Progenitor cell of endocrine pancreas (in vitro differentiated cells): ENCODE measurements at regions not wholly inside any gene's neighbourhood (a gene's known extent, or its start where the extent isn't known, plus 50 kb on each side); places are given as distances from the start of the nearest gene placed in this dataset.

ENCODE experiments used
- DNase-seq: peaks from one replicate; pipeline ENCODE4 v3.0.0; 2021; ENCODE audit warnings: low spot score; ENCODE audit not compliant: unreplicated experiment
- H3K27ac Mint-ChIP-seq: 2 replicates; pipeline ENCODE4 v1.8.0; 2021; ENCODE audit warnings: mild to moderate bottlenecking, moderate library complexity, mixed read lengths
- H3K27me3 Mint-ChIP-seq: 2 replicates; pipeline ENCODE4 v1.8.0; 2021; ENCODE audit warnings: mixed read lengths
- H3K36me3 Mint-ChIP-seq: 2 replicates; pipeline ENCODE4 v1.8.0; 2022; ENCODE audit warnings: mixed read lengths; ENCODE audit not compliant: insufficient read depth
- H3K4me1 Mint-ChIP-seq: 2 replicates; pipeline ENCODE4 v1.8.0; 2021; ENCODE audit warnings: low read depth, mixed read lengths
- H3K4me3 Mint-ChIP-seq: 2 replicates; pipeline ENCODE4 v1.8.0; 2021; ENCODE audit warnings: low read depth, mild to moderate bottlenecking, moderate library complexity, mixed read lengths
- H3K9me3 Mint-ChIP-seq: 2 replicates; pipeline ENCODE4 v1.8.0; 2021; ENCODE audit warnings: low read depth, mixed read lengths
- TF ChIP-seq, protein P1 (sequence below): fragments of 200-600 bp; sonication (generic); IDR thresholded peaks from one replicate; pipeline ENCODE4 v1.5.0; 2021; ENCODE audit warnings: antibody characterized with exemption, mild to moderate bottlenecking; ENCODE audit not compliant: unreplicated experiment

DNA sequence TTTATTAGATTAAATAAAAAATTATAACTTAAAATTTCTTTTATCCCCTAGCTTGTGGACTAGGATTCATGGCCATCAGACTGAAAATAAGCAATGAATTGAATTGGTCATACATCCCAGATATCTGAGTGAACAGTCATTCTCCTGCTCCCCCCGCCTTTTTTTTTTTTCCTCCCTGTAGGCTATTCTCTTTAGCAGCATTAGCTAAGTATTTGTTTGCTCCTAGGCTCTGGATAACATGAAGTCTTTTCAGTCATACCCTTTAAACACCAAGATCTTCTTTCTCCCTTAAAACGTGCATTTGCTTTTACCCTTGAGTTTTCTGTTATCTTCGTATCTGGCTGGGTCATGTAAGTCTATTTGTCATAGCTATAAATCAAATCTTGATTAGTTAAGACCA is 866.7 kb upstream of the SPRY2 start:
- H3K36me3 Mint-ChIP-seq: no peaks in the 10 kb centered on the region
- TF ChIP-seq, protein P1, sequence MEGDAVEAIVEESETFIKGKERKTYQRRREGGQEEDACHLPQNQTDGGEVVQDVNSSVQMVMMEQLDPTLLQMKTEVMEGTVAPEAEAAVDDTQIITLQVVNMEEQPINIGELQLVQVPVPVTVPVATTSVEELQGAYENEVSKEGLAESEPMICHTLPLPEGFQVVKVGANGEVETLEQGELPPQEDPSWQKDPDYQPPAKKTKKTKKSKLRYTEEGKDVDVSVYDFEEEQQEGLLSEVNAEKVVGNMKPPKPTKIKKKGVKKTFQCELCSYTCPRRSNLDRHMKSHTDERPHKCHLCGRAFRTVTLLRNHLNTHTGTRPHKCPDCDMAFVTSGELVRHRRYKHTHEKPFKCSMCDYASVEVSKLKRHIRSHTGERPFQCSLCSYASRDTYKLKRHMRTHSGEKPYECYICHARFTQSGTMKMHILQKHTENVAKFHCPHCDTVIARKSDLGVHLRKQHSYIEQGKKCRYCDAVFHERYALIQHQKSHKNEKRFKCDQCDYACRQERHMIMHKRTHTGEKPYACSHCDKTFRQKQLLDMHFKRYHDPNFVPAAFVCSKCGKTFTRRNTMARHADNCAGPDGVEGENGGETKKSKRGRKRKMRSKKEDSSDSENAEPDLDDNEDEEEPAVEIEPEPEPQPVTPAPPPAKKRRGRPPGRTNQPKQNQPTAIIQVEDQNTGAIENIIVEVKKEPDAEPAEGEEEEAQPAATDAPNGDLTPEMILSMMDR: no peak
- peaks cover 7% of the 10 kb centered on the region for H3K9me3 Mint-ChIP-seq
- no peak overlapping the region for H3K4me3 Mint-ChIP-seq
- peaks cover 9% of the 10 kb centered on the region for H3K4me1 Mint-ChIP-seq
- no peak overlapping the region for H3K27ac Mint-ChIP-seq
- H3K27me3 Mint-ChIP-seq: no peaks in the 10 kb centered on the region
- no peak for DNase-seq

- no peak overlapping the region for H3K4me3 Mint-ChIP-seq
- DNase-seq: no peak
- H3K27ac Mint-ChIP-seq: no peak overlapping the region
- no peaks in the 10 kb centered on the region for H3K36me3 Mint-ChIP-seq
- peaks cover 9% of the 10 kb centered on the region for H3K4me1 Mint-ChIP-seq
- TF ChIP-seq, protein P1: no peak
- no peaks in the 10 kb centered on the region for H3K27me3 Mint-ChIP-seq
- H3K9me3 Mint-ChIP-seq: peaks cover 7% of the 10 kb centered on the region
Observed at GRCh38 chr13:81207231-81207630, 866.3 kb upstream of the SPRY2 start.

DNA sequence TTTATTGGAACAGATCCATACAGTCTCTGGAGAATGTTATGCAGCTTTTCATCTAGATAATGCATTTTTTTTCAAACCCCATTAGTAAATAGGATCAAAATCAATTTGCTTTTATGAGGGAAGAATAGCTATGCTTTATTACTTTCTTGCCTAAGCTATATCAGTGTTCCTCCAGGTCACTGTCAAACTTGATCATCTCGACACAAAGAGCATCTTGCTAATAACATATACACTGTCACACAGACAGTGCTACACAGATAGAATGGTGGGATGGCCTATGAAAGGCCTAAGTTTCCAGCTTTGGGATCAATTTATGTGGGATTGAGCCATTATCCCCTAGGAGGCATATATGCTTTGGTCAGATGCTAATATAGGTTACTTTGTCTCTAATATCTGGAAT is 862.9 kb upstream of the SPRY2 start:
- Mint-ChIP-seq H3K36me3 (no peaks in the 10 kb centered on the region), H3K4me1 (peaks cover 9% of the 10 kb centered on the region), H3K4me3 (no peak overlapping the region), H3K9me3 (peaks cover 3% of the 10 kb centered on the region), H3K27me3 (no peaks in the 10 kb centered on the region), H3K27ac (no peak overlapping the region)
- no peak for DNase-seq
- TF ChIP-seq, protein P1: no peak

GRCh38 chr13:81199956-81200355 is 859.0 kb upstream of the SPRY2 start:
- Mint-ChIP-seq H3K4me3 (no peak overlapping the region), H3K36me3 (no peaks in the 10 kb centered on the region), H3K27ac (no peak overlapping the region), H3K9me3 (peaks cover 3% of the 10 kb centered on the region), H3K4me1 (no peaks in the 10 kb centered on the region), H3K27me3 (no peaks in the 10 kb centered on the region)
- TF ChIP-seq, protein P1: no peak
- no peak for DNase-seq

- peaks cover 2% of the 10 kb centered on the region for H3K36me3 Mint-ChIP-seq
- H3K27me3 Mint-ChIP-seq: no peaks in the 10 kb centered on the region
- no peak overlapping the region for H3K27ac Mint-ChIP-seq
- TF ChIP-seq, protein P1: no peak
- H3K4me1 Mint-ChIP-seq: no peaks in the 10 kb centered on the region
- no peak for DNase-seq
- peaks cover 7% of the 10 kb centered on the region for H3K9me3 Mint-ChIP-seq
- no peak overlapping the region for H3K4me3 Mint-ChIP-seq
Observed at GRCh38 chr13:81197966-81198365, 857.0 kb upstream of the SPRY2 start.
